ENCODE measurements at regions not wholly inside any gene's neighbourhood (a gene's known extent, or its start where the extent isn't known, plus 50 kb on each side); places are given as distances from the start of the nearest gene placed in this dataset.

- TF ChIP-seq CUX1 (IDR thresholded peaks at IDR 0.05; ENCODE audit: insufficient replicate concordance, low read depth, low read length) (no peak), SIX5 (IDR thresholded peaks at IDR 0.05; ENCODE audit: low read depth, low read length, severe bottlenecking) (no peak), IRF5 (IDR thresholded peaks at IDR 0.05; ENCODE audit: borderline replicate concordance) (no peak), ATF7 (IDR thresholded peaks at IDR 0.05; ENCODE audit: low read depth) (no peak)
These were observed 110.7 kb upstream of the IL12B start (continued) for GRCh38 chr5:159440968-159441367.

GRCh38 chr5:159441441-159441840, 111.2 kb upstream of the IL12B start:
- intact Hi-C loops (cut with micrococcal nuclease; ENCODE audit: unreplicated experiment) (loop anchor here (5.0 kb wide), 1 partner anchor 109 kb away; the partner anchor contains the start of gene IL12B), in situ Hi-C loops (cut with MboI) (loop anchor here (10.0 kb wide), 1 partner anchor 473 kb away; the partner anchor contains the start of gene ADRA1B)
- no peaks in the 10 kb centered on the region; the same call in 2 of the 3 replicates for H3K9me3 ChIP-seq (replicated peaks; ENCODE audit: control insufficient read depth, insufficient read depth, low read length)
- SMC1A ChIA-PET (ENCODE audit: uncharacterized antibody, unreplicated experiment), result interaction anchor here (1.0 to 4.7 kb wide), 10 partner anchors 10 to 546 kb away, joined by 3 to 33 read pairs (median 4); no protein-coding TSS in a partner anchor
- RAD21 ChIA-PET (ENCODE audit: unreplicated experiment), result interaction anchor here (1.2 to 4.6 kb wide), 5 partner anchors 14 to 546 kb away, joined by 3 to 34 read pairs (median 9); no protein-coding TSS in a partner anchor
- H3K27me3 ChIP-seq (replicated peaks in 1 of 2; ENCODE audit: control insufficient read depth in 2 of 2, insufficient read depth in 2 of 2, low read length in 1 of 2), result no peaks in the 10 kb centered on the region
- H3K4me2 ChIP-seq (ENCODE audit: control insufficient read depth, insufficient read depth), result no peak overlapping the region
- ATAC-seq, result peak; percentile 58
- no peak overlapping the region for H3K27ac ChIP-seq (ENCODE audit: control insufficient read depth, insufficient read depth)
- FAIRE-seq, result no peak
- H3K9ac ChIP-seq (ENCODE audit: control insufficient read depth, insufficient read depth, low read length), result no peak overlapping the region
- no TSS peak for BruUV-seq (replicated peaks)
- CTCF ChIA-PET, result interaction anchor here (0.9 to 7.1 kb wide), 15 partner anchors 10 to 547 kb away, joined by 3 to 60 read pairs (median 5); no protein-coding TSS in a partner anchor
- no peak overlapping the region for H2AFZ ChIP-seq (ENCODE audit: control insufficient read depth, low read depth, low read length)
- peak; percentile 50 for TF ChIP-seq RAD21 (IDR thresholded peaks at IDR 0.05; ENCODE audit: insufficient read depth, low read depth, low read length)
- TF ChIP-seq SMC3 (IDR thresholded peaks at IDR 0.05; ENCODE audit: borderline replicate concordance, low read length), result peak; percentile 28; the same call in 1 of the 2 replicates
- no peak for TF ChIP-seq WRNIP1 (IDR thresholded peaks at IDR 0.05; ENCODE audit: borderline replicate concordance, low read depth, low read length)
- TF ChIP-seq CTCF (IDR thresholded peaks at IDR 0.05 in 2 of 3, conservative IDR thresholded peaks at IDR 0.05 in 1 of 3; ENCODE audit: control insufficient read depth in 2 of 3, extremely low read depth in 1 of 3, insufficient read depth in 1 of 3, low read depth in 3 of 3, low read length in 3 of 3), result peak; percentile 15 to 22 (median 18); a peak in 3 of 6 replicates
- no peaks in the 10 kb centered on the region for H3K79me2 ChIP-seq (ENCODE audit: control insufficient read depth, insufficient read depth, low read length)
- H4K20me1 ChIP-seq (ENCODE audit: control insufficient read depth, insufficient read depth), result no peaks in the 10 kb centered on the region; the same call in 1 of the 2 replicates
- H3K4me1 ChIP-seq (ENCODE audit: control insufficient read depth, insufficient read depth, low read length), result no peaks in the 10 kb centered on the region
- 53% methylated on average over 3 of the region's 3 CpGs for WGBS (ENCODE audit: insufficient coverage, insufficient replicate concordance, low lambda C conversion rate, missing lambda C conversion rate)
- no peak overlapping the region for H3K4me3 ChIP-seq
- POLR2A ChIA-PET, result interaction anchor here (0.9 to 1.2 kb wide), 3 partner anchors 10 to 15 kb away, joined by 3 read pairs; no protein-coding TSS in a partner anchor
- H3K36me3 ChIP-seq (ENCODE audit: control insufficient read depth in 2 of 2, insufficient read depth in 2 of 2, low read length in 1 of 2), result no peaks in the 10 kb centered on the region
- no peak for DNase-seq (ENCODE audit: low read depth, low spot score)

Data from GM12878 (cell line).